Gastroesophageal sphincter (tissue), 4 donors: ENCODE measurements at regions not wholly inside any gene's neighbourhood (a gene's known extent, or its start where the extent isn't known, plus 50 kb on each side); places are given as distances from the start of the nearest gene placed in this dataset.

Experiments used
- ATAC-seq: fragments of 150-250 bp; one replicate; pipeline ENCODE4 v1.9.1; 2016; ENCODE audit warnings: mild to moderate bottlenecking, moderate library complexity
- H3K27ac ChIP-seq, 4 donors: fragments of 200-600 bp; sonication (generic) in 3 of 4; 1 replicate in 3 of 4; 2 replicates in 1 of 4; pipeline ENCODE4 v1.5.1; 2016 to 2019
- H3K27me3 ChIP-seq: fragments of 200-600 bp; sonication (generic); one replicate; pipeline ENCODE4 v1.5.1; 2019
- H3K36me3 ChIP-seq, 2 donors: fragments of 200-600 bp; sonication (generic); one replicate each; pipeline ENCODE4 v1.5.1; 2019; ENCODE audit warnings: control low read depth in 1 of 2
- H3K4me1 ChIP-seq, 3 donors: fragments of 200-600 bp; sonication (generic); 1 replicate in 2 of 3; 2 replicates in 1 of 3; pipeline ENCODE4 v1.5.1; 2016 to 2019; ENCODE audit warnings: control low read depth in 2 of 3
- H3K4me3 ChIP-seq, 2 donors: fragments of 200-600 bp; sonication (generic); one replicate each; pipeline ENCODE4 v1.5.1; 2019; ENCODE audit warnings: mild to moderate bottlenecking in 1 of 2, moderate library complexity in 1 of 2
- H3K9me3 ChIP-seq, 3 donors: fragments of 200-600 bp; sonication (generic); one replicate each; pipeline ENCODE4 v1.5.1; 2017 to 2019; ENCODE audit warnings: control low read depth in 2 of 3
- EP300 ChIP-seq: sonication (generic); formaldehyde crosslinking; IDR thresholded peaks from one replicate; pipeline ENCODE4 v1.6.1; 2017; ENCODE audit warnings: antibody characterized with exemption, mild to moderate bottlenecking
- POLR2A ChIP-seq, 2 donors: fragments of 450-650 bp; IDR thresholded peaks; one replicate each; pipeline ENCODE4 v1.6.1; 2017; ENCODE audit warnings: antibody characterized with exemption in 2 of 2, mild to moderate bottlenecking in 2 of 2, moderate library complexity in 1 of 2
- POLR2AphosphoS5 ChIP-seq: sonication (generic); formaldehyde crosslinking; IDR thresholded peaks from one replicate; pipeline ENCODE4 v1.6.1; 2017; ENCODE audit warnings: antibody characterized with exemption
- WGBS, 2 donors: methylation state at CpG; one replicate each; pipeline ENCODE4 v1.1.5; 2018; ENCODE audit warnings: low coverage in 1 of 2; 5-methylcytosine and 5-hydroxymethylcytosine counted together
- TF ChIP-seq, protein P1 (sequence below), 4 experiments: fragments of 200-600 bp in 2 of 4; fragments of 450-650 bp in 2 of 4; sonication (generic) in 1 of 4; IDR thresholded peaks; one replicate each; pipeline ENCODE4 v1.5.1; 2017 to 2019; ENCODE audit warnings: antibody characterized with exemption in 4 of 4, mild to moderate bottlenecking in 2 of 4, moderate library complexity in 2 of 4

DNA sequence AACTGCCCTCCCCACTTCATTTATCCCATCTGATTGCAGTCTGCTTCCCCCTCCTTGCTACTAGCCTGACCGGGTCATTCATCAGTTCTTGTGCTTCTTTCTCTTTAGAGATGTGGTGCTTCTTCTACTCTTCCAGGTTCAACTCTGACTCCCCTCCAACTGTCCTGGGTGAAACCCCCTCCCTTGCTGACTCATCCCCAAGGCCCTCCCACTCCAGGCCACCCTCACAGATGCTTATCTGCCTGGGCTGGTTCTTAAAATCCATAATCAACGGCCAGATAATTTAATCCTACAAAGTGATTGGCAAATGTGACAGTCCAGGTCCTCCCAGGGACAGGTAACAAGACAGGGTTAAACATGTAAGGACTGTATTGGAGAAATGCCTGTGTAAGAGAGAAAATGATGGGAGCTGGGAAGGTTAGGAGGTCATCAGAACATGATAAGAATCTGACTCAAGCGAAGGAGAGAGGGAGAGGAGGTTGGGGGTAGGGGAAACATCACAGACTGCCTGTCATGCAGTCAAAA is 182.8 kb upstream of the C1QTNF7 start:
- TF ChIP-seq POLR2AphosphoS5 (no peak), EP300 (no peak), POLR2A (IDR thresholded peaks at IDR 0.05) (no peak)
- TF ChIP-seq, protein P1, sequence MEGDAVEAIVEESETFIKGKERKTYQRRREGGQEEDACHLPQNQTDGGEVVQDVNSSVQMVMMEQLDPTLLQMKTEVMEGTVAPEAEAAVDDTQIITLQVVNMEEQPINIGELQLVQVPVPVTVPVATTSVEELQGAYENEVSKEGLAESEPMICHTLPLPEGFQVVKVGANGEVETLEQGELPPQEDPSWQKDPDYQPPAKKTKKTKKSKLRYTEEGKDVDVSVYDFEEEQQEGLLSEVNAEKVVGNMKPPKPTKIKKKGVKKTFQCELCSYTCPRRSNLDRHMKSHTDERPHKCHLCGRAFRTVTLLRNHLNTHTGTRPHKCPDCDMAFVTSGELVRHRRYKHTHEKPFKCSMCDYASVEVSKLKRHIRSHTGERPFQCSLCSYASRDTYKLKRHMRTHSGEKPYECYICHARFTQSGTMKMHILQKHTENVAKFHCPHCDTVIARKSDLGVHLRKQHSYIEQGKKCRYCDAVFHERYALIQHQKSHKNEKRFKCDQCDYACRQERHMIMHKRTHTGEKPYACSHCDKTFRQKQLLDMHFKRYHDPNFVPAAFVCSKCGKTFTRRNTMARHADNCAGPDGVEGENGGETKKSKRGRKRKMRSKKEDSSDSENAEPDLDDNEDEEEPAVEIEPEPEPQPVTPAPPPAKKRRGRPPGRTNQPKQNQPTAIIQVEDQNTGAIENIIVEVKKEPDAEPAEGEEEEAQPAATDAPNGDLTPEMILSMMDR (IDR thresholded peaks at IDR 0.05) = no peak
- H3K27ac ChIP-seq = no peak overlapping the region
- H3K9me3 ChIP-seq = no peaks in the 10 kb centered on the region
- peaks cover 0 to 2% (median 0%) of the 10 kb centered on the region in 3 donors for H3K4me1 ChIP-seq
- H3K36me3 ChIP-seq = no peaks in the 10 kb centered on the region
- H3K27me3 ChIP-seq = no peaks in the 10 kb centered on the region
- H3K4me3 ChIP-seq = no peak overlapping the region
- ATAC-seq = no peak
- 83 to 88% methylated on average over 1 to 3 of the region's 3 CpGs for WGBS, 2 donors

DNA sequence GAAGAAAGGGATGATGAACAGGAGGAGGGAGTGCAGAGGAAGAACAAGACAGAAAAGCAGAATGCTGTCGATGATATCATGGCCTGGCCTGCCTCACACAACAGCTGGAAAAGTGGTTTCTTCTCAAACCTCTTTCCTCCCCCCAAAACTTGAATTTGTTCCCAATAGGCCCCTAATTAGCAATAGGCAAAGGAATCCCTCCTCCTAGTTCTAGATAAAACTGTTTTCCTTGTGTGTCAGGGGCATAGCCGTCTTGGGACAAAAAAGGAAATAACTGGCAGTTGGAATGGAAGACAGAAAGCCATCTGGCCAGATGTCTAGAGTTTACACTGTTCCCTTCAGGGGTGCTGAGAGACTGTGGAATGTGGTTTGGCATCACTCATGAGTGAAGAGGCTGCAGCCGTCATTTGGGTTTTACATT is 177.8 kb upstream of the C1QTNF7 start:
- no peak overlapping the region for H3K4me3 ChIP-seq
- no peak for ATAC-seq
- no peaks in the 10 kb centered on the region for H3K27me3 ChIP-seq
- H3K36me3 ChIP-seq = no peaks in the 10 kb centered on the region
- H3K4me1 ChIP-seq = peaks cover 0 to 4% (median 0%) of the 10 kb centered on the region in 3 donors
- WGBS, 2 donors = 29 to 31% methylated on average over 2 to 3 of the region's 3 CpGs
- no peak overlapping the region for H3K27ac ChIP-seq
- H3K9me3 ChIP-seq = no peaks in the 10 kb centered on the region
- TF ChIP-seq POLR2AphosphoS5 = no peak
- TF ChIP-seq, protein P1 (IDR thresholded peaks at IDR 0.05) = no peak
- TF ChIP-seq POLR2A (IDR thresholded peaks at IDR 0.05) = no peak
- no peak for TF ChIP-seq EP300

DNA sequence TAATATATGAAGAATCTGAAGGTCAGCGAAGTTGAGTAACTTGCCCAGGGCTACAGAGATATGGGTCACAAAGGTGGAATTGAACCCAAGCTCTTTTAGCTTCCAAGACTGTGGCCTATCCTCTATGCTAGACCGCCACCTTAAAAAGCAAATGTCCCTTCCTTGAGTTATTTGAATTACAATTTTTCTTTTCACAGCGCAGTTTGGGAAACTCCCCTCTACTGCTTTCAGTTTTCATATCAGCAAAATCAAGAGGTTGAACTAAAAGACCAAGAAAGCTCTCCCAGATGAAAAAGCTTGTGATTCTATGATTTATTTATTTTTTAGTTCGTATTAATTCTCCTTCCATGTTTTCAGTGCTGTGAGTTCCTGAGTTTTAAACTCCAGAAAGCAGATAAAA is 174.5 kb upstream of the C1QTNF7 start:
- TF ChIP-seq POLR2A (IDR thresholded peaks at IDR 0.05) (no peak), EP300 (no peak), POLR2AphosphoS5 (no peak)
- TF ChIP-seq, protein P1 (IDR thresholded peaks at IDR 0.05) = no peak
- no peak overlapping the region for H3K27ac ChIP-seq
- H3K4me1 ChIP-seq = peaks cover 0 to 4% (median 0%) of the 10 kb centered on the region in 3 donors
- no peaks in the 10 kb centered on the region for H3K27me3 ChIP-seq
- ATAC-seq = no peak
- H3K4me3 ChIP-seq = no peak overlapping the region
- 78 to 91% methylated on average over 4 of the region's 4 CpGs for WGBS, 2 donors
- no peaks in the 10 kb centered on the region for H3K36me3 ChIP-seq
- no peaks in the 10 kb centered on the region for H3K9me3 ChIP-seq

DNA sequence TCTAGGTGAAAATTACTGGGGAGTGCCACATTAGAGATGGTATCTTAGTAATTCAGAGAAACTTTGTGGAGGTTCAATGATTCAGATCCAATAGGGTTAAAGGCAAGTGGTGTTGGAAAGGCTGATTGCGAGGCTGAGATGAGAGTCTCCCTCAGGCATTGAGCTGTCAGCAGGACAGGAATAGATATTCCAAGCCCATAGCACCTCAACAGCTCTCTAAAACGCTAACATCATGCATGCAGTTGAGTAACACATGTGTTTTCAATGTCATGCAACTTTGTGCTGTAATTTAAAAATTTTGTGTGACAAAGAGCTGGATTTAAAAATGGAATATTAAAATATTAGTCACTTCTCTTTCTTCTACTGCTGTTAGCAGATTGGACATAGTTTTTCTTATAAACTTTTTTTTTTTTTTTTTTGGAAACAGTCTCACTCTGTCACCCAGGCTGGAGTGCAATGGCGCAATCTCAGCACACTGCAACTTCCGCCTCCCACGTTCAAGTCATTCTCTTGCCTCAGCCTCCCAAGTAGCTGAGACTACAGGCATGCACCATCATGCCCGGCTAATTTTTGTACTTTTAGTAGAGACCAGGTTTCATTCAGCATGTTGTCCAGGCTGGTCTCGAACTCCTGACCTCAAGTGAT is 173.5 kb upstream of the C1QTNF7 start:
- Histone ChIP-seq H3K4me1 (peaks cover 0 to 4% (median 0%) of the 10 kb centered on the region in 3 donors), H3K9me3 (no peaks in the 10 kb centered on the region), H3K4me3 (no peak overlapping the region), H3K27me3 (no peaks in the 10 kb centered on the region), H3K27ac (no peak overlapping the region), H3K36me3 (no peaks in the 10 kb centered on the region)
- ATAC-seq = no peak
- 85 to 88% methylated on average over 6 to 7 of the region's 7 CpGs for WGBS, 2 donors
- TF ChIP-seq EP300 (no peak), POLR2A (IDR thresholded peaks at IDR 0.05) (no peak), POLR2AphosphoS5 (no peak)
- TF ChIP-seq, protein P1 (IDR thresholded peaks at IDR 0.05) = no peak

DNA sequence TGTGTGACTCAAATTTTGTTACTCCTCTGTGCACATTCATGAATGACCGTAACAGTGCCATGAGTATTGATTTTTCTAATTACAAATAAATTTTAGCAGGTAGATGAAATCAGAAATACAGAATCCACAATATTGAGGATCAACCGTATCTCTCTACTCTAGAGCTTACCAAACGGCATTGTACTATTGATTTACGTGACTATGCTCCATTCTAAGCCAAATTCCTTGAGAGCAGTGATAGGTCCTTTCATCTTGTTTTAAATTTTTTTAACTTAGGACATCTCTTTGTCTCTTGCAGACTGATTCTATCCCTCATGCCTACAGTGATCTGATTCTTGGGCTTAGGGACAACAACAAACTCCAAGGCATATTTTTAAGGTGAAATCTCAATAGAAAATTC is 172.3 kb upstream of the C1QTNF7 start:
- Histone ChIP-seq H3K9me3 (no peaks in the 10 kb centered on the region), H3K4me3 (no peak overlapping the region), H3K27ac (no peak overlapping the region), H3K4me1 (no peaks in the 10 kb centered on the region), H3K27me3 (no peaks in the 10 kb centered on the region), H3K36me3 (no peaks in the 10 kb centered on the region)
- TF ChIP-seq, protein P1 (IDR thresholded peaks at IDR 0.05) = no peak
- 66 to 73% methylated on average over 4 of the region's 4 CpGs for WGBS, 2 donors
- ATAC-seq = no peak
